HG02610 (cell line): ENCODE measurements at regions not wholly inside any gene's neighbourhood (a gene's known extent, or its start where the extent isn't known, plus 50 kb on each side); places are given as distances from the start of the nearest gene placed in this dataset.
"Not testable (repeated sequence)": the region's sequence is repeated elsewhere in the genome, so short reads cannot be mapped to it uniquely, and the experiment has no call there.

Experiments
- ATAC-seq: cut with Tn5 transposase; IDR thresholded peaks from one replicate; pipeline ENCODE4 v1.9.1; 2021; ENCODE audit warnings: mild to moderate bottlenecking, moderate library complexity; ENCODE audit not compliant: unreplicated experiment

GRCh38 chr3:72174040-72174439, 389.1 kb upstream of the PROK2 start:
- no peak for ATAC-seq

DNA sequence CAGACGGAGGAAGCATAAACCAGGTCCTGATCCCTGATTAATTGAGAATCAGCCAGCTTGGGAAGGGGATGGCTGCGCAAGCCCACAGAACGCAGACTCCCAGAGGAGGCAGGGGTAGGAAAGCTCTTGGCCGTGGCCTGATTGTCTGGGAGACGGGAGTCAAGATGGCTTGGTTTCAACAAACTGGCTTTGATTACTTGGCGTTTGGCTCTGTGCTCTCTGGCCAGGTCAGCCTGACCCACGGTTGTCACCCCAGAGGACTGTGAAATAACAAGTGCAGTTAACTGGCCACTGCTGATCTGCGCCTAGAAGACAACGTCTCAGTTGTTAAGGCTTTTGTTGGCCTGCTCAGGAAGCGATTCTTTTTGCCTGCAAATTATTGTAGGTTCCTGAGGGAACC, 387.0 kb upstream of the PROK2 start:
- no peak for ATAC-seq

DNA sequence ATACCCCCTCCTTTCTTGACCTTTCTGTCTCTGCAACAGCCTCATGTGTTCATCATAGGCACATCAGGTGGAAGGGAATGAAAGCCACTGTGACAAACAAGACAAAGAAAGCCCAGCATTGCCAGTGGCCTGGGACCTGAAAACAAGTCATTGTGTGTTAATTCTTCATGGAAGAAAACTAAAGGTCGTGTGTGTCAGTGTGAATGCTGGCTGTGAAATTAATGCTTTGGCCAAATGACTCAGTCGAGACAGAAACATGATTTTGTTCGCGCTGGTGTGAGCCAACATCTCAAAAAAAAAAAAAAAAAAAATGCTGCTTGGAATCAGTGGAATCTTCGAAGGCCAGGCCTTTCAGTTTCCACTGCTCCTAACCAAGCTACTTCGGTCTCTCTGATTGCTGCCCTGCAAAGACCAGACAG, 386.5 kb upstream of the PROK2 start:
- ATAC-seq = no peak

DNA sequence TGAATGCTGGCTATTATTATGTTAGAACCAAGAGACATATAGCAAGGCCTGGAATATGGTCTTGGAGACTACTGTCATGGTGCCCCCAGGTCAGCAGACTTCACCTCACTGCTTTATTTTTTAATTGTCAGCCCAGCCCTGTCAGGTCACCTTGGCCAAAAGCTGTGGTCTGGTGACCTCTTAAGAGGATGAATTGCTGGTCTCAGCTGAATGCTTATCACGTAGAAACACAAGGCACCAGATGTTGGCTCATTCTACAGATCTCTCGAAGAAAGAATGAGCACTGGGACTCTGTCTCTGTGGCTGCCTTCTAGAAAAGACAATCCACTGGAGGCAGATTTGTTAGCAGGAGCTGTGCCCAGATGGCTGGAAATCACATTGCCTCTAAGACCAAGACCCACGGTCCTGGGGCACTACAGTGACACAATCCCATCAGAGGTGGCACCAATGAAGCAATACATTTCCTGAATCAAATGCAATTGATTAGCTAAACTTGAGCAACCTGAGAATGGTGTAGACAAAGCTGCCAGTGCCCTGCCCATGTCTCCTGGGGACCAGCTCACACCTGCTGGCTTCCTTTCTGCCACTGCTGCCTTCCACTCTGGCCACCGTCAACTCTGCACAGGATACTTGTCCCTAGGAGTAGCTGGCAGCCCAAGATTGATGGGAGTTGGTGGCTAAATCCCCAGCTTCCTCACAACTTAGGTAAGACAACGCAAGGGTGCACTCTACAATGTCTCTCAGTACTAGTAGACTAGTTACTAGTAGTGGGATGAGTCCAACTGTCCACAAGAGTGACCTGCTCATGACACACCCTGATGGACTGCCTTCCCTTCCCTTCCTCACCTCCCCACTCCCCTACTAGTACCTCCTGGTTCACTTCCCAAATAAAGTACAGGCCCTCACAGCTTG, 384.9 kb upstream of the PROK2 start:
- no peak for ATAC-seq

GRCh38 chr3:72169120-72169519, 384.2 kb upstream of the PROK2 start:
- ATAC-seq = no peak

DNA sequence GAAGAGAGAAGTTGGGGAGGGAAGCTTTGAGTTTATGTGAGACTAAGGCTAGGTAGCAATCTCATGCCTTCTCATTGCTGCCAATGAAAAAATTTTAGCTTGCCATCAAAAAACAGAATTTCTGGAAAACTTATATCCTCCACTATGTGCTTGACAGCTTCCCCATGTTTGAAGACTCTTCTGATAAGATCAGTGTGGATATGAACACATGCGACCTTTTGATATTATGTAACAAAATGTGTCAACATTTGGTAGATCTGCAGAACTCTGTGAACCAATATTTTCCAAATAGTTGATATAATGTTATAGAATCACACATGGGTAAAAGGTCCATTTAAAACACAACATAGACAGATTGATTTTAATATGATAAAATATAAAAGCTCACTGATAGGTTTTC, 380.9 kb upstream of the PROK2 start:
- ATAC-seq = no peak

DNA sequence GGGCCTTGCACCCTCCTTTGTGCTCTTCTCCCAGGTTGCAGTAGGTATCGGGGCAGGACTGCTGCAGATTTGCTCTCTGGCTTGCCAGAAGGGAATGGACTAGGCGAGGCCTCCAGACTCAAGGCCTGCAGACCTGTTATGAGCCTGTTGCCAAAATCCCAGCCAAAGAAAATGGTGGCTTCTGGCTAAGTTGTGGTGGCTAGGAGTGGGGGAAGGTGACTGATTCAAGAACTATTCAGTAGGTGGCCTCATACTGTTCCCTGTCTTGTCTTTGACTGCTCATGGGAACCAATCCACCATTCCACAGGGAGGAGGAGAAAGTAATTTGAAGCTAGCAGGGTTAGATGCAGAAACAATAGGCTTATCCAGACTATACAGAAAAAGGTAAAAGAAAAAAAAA, 380.4 kb upstream of the PROK2 start:
- ATAC-seq = no peak

DNA sequence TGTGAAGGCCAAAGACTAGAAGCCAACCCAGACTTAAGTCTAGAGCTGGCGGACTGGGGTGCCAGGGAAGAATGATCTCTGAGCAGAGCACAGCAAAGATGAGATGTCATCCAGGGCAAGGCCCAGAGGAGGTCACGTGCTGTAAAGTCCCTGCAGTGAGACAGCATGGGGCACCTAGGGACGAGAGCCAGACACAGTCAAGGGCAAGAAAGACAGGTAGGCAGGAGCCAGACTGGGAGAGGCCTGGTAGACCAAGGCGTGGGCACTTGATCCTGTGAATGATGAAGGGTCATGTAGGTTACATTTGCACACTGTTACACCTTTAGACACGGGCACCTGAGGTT, 379.7 kb upstream of the PROK2 start:
- no peak for ATAC-seq

DNA sequence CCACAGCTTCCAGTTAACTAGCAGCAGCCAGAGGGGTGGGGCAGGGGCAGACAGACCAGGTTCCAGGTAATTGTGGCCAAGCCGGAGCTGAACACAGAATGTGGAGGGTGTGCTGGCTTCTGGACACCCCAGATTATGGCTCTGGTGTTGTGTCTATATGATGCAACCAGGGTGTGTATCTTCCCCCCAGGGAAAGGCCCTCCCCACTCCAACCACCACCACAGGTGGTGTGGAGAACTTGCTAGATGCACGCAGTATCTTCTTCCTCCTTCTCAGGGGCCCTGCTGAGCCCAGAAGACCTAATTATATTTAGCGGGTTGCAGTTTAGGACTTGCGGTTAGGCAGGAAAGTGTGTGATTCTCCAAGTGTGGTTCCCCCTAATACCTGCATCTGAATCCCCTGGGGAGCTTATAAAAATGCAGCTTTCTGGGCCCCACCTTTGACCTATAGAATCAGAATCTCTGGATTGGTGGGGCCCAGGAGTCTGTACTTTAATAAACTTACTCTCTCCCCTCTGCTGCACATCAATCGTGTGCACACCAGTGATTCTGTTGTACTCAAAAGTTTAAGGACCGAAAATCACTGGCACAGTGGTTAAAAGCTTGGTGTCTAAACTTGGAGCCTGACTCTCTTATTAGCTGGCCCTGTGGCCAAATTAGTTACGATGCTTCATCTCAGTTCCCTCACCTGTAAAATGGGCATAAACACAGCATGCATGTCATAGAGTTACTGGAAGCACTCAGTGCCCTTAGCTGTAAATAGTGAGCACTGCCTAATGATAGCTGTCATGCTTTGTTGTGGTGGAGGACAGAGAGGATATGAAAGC, 379.1 kb upstream of the PROK2 start:
- peak; percentile 88 for ATAC-seq

DNA sequence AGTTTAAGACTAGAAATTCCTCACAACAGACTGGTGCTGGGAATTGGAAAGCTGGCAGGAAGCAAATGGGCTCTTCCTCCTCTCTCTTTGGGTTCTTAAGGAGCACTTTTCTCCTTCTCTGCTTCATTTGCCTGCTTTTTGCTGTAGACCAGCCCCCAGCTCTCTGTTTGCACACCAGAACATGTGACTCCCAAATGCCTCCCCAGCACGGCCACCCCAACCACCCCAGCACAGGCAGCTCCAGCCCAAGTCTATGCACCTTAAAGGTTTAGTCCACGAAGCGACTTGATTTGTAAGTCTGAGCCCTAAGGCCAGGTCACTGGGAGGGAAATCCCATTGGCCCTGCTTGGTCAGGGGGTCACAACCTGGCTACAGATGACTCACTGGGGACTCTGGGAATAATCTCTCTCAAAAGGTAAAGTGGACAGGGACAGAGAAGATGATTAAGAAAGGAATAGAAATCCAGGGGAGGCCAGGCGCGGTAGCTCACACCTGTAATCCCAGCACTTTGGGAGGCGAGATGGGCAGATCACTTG, 377.8 kb upstream of the PROK2 start:
- ATAC-seq = no peak

DNA sequence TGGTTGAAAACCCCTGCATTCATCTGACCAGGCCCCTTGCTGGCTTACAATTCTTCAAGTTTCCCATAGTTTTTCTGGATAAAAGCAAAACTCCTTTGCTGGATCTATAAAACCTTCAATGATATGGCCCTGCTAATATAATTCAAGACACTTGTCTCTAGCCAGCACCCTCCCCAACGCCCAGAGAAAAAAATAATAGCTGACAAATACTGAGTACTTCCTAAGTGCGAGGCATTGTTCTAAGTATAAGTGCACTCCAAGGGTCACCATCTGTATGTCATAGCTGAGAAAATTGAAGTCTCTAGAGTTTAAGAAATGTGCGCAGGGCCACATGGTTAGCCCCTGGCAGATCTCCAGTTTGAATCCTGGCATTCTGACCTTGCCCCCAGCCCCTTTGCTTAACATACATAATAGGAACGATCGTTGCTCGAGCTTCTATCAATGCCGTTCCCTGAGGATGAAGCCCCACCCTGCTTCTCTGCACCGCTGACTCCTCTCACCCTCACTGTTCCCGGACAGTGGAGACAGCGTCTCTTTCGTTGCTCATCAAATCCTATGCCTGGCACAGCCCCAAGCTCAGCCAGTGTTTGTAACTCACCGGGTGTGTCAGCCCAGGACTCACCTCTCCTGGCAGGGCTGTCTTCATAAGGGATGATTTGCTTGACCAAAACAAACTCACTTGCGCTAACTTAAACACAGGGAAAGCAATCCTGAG, 377.1 kb upstream of the PROK2 start:
- ATAC-seq = no peak

DNA sequence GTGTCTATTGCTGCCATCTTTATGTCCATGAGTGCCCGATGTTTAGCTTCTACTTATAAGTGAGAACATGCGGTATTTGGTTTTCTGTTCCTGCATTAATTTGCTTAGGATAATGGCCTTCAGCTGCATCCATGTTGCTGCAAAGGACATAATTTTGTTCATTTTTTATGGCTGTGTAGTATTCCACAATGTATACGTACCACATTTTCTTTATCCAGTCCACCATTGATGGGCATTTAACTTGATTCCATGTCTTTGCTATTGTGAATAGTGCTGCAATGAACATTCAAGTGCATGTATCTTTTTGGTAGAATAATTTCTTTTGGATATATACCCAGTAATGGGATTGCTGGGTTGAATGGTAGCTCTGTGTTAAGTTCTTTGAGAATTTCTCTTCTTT, 376.3 kb upstream of the PROK2 start:
- ATAC-seq = not testable (repeated sequence)

DNA sequence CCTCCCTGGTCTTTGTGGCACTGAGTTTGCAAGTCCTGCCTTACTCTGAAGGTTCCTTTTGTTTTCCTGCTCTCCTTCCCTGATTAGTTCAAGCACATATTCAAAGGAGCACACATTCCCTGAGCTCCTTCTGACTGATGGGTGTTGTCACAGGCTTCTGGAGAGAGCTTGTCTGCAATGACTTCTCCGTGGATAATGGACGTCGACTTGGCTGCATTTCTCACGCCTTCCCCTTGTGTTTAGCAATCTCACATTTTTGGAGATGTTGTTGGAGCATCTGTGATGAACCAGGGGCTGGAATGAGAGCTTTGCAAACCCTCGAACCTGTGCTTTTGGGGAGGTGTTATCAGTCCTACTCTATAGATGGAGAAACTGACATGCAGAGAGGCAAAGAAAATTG, 375.4 kb upstream of the PROK2 start:
- ATAC-seq = no peak

DNA sequence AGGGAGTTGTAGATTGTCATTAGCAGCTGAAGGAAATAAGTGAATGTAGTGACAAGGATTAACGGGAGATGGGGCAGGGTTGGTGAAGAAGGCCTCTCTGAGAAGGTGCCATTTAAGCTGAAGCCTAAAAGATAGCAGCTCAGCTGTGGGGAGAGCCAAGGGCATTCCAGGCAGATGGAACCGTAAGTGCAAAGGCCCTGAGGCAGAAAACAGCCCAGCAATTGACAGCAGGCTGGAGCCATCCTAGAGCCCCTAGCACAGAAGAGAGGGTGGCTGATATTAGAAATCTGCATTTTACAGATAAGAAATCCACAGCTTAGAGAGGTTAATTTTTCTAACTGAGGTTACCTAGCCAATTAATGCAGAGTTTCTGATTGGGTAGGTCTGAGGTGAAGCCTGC, 374.5 kb upstream of the PROK2 start:
- no peak for ATAC-seq

DNA sequence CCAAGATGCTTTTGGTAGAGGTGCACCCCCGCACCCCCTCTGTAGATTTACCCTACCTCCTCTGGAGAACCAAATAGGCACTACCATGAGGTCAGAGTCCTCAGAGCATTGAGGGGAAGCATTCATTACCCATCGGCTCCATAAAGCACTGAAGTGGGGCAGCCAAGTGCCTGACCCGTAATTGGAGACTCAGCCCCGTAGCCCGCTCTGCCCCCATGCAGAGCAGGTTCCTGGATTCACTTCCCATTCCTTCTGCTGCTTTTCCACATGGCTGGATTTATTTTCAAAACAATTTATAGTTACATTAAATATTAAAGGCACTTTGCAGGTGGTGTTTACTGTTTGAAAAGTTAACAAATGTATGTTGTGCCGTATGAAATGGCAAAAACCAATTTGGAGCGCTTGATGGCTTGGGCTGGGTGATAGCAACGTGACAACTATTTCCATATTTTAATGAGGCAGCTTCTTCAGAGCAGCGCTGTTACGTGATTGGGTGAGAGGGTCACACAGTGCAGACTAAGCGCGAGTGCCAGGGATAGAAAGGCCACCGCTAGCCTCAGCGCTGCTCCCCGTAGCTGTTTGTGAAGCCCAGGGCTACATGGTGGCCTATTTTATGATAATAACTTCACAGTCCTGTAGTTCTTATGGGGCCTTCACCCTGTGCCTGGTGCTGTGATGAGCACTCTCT, 373.8 kb upstream of the PROK2 start:
- no peak for ATAC-seq

- ATAC-seq = peak; percentile 43
These were observed 373.0 kb upstream of the PROK2 start for GRCh38 chr3:72157748-72158638.

GRCh38 chr3:72155391-72156064, 370.6 kb upstream of the PROK2 start:
- no peak for ATAC-seq

DNA sequence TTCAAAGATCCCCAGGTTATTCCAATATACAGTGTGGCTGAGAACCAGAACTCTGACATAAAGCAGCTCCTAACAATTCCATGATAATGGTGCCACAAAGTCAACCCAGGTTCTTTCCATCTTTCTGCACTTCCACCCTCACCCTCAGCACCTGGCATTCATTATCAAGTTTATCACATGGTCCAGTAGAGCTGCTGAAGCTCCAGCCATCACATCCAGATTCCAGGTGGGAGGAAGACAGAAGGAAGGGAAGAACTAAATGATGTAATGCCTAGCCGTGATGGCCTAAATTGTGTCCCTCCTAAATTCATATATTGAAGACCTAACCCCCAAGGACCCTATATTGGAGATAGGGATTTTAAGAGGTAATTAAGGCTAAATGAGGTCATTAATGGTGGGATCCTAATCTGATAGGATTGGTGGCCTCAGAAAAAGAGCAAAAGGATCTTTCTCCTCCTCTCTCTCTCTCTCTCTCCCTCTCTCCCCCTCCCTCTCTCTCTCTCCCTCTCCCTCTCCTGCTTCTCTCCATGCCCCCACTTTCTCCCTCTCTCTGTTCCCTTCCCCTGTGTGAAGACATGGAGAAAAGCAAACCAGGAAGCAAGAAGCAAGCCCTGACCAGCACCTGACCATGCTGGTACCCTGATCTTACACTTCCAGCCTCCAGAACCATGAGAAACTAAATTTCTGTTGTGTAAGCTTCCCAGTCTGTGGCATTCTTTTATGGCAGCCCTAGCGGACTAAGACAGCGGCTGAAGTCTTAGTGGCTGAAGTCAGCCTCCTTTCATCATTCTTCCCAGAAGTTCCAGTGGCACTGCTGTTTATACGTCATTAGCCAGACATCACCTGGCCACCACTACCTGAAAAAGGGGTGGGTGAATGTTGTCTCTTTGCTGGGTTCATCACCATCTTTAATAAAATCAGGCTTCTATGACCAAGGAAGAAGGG, 369.7 kb upstream of the PROK2 start:
- no peak for ATAC-seq
